Epithelial cell of proximal tubule (primary cell): ENCODE measurements at regions not wholly inside any gene's neighbourhood (a gene's known extent, or its start where the extent isn't known, plus 50 kb on each side); places are given as distances from the start of the nearest gene placed in this dataset.
"Not testable (repeated sequence)": the region's sequence is repeated elsewhere in the genome, so short reads cannot be mapped to it uniquely, and the experiment has no call there.

Experiments
- DNase-seq: peaks from one replicate; pipeline ENCODE4 v3.0.0-alpha.2; 2011; ENCODE audit warnings: low read depth
- H3K4me3 ChIP-seq: 2 replicates; pipeline ENCODE4 v1.5.1; 2011; ENCODE audit warnings: low read depth, mild to moderate bottlenecking, low read length
- TF ChIP-seq, protein P1 (sequence below): conservative IDR thresholded peaks from 2 replicates; pipeline ENCODE4 v1.5.1; 2012; ENCODE audit warnings: low read depth, mild to moderate bottlenecking, low read length

DNA sequence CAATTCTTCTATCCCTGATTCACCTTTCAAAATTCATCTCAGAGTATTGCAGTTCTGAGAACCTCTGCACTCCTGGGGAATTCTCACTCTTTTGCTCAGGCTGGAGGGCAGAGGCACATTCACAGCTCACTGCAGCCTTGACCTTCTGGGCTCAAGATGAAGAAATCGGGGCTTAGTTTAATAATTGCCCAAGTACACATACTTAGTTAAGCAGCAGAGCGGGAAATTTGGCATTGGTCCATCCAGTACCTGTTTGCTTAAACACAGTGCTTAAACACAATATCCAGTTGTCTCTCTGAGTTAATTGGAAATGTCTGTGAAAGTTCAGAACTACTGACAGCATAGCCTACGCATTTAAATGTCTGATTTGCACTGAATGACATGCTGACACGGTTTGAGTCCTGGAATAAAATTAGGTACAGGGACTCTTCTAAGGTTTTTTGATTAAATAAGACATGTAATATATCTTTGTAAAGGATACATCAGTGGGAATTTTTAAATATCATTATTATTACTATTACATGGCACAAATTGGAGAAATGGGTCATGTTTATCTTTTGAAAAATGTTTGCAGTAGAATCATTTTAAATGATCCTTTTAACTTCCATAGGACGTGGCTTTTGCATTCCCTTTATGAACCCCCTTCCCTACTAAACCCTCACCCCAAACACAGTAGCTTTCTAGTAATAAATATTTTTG is 337.4 kb downstream of the SRGAP2C start:
- no peak overlapping the region for H3K4me3 ChIP-seq
- peak; percentile 99 for DNase-seq
- TF ChIP-seq, protein P1, sequence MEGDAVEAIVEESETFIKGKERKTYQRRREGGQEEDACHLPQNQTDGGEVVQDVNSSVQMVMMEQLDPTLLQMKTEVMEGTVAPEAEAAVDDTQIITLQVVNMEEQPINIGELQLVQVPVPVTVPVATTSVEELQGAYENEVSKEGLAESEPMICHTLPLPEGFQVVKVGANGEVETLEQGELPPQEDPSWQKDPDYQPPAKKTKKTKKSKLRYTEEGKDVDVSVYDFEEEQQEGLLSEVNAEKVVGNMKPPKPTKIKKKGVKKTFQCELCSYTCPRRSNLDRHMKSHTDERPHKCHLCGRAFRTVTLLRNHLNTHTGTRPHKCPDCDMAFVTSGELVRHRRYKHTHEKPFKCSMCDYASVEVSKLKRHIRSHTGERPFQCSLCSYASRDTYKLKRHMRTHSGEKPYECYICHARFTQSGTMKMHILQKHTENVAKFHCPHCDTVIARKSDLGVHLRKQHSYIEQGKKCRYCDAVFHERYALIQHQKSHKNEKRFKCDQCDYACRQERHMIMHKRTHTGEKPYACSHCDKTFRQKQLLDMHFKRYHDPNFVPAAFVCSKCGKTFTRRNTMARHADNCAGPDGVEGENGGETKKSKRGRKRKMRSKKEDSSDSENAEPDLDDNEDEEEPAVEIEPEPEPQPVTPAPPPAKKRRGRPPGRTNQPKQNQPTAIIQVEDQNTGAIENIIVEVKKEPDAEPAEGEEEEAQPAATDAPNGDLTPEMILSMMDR = no peak

DNA sequence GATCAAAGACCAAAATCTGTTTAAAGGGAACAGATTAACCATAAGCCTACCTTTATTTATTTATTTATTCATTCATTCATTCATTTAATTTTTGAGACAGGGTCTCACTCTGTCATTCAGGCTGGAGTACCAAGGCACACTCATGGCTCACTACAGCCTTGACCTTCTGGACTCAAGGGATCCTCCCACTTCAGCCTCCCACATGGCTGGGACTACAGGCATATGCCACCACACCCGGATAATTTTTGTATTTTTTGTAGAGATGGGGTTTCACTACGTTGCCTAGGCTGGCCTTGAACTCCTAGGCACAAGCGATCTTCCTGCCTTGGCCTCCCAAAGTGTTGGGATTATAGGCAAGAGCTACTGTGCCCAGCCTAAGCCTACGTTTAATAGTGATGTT is 338.3 kb downstream of the SRGAP2C start:
- H3K4me3 ChIP-seq, DNase-seq: not testable (repeated sequence)

DNA sequence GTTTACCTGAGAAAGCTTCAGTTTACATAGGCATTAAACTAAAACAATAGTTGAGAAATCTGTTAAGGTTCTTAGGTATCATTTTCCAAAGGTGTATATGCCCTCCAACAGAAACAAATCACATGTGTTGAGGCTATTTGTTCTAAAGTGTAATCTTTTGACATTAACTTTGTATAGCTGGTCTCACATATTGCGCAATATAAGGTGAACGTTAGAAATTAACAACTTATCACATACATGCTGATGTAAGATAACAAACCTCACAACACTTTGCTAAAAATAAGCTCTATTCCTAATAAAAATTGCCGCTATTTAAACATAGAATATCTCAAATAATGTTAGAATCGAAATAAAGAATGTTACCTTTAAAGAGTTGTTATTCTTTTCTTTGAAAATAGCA is 340.6 kb downstream of the SRGAP2C start:
- no peak for DNase-seq
- TF ChIP-seq, protein P1 = no peak
- no peak overlapping the region for H3K4me3 ChIP-seq

DNA sequence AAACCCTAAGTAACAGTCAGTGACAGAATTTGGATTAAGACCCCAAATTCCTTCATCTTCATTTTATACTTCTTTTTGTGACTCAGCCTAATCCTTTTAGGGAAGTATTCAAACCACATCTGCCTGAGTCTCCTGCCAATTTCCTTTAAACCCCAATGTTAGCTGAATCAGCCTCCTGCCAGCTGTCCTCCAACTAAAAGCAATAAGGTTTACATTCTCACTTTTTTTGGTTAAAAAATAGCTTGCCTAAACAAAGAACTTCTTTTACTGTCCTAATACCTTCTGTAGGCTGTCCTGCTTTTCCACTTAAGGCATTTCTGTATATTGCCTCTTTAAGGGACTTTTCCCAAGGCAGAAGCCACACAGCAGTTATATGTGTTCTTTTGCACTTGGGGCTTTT is 344.2 kb downstream of the SRGAP2C start:
- not testable (repeated sequence) for DNase-seq, H3K4me3 ChIP-seq

DNA sequence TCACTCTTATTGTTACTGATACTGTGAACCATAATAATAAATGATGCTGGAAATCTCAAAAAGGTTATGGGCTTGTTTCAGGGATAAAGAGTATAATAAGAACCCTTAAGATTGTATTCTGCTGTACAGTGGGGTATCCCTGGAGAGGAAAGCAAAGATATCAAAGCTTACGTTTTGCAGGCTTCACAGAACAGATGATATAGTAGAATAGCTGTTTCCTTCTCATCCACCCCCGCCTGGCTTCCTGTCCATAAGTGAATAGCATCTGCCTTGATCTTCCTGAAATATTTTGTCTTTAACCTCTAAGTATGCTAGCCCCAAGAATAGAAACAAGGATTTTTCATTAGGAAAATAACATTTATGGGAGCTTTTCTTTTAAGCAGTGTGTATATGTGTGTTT is 345.3 kb downstream of the SRGAP2C start:
- not testable (repeated sequence) for H3K4me3 ChIP-seq, DNase-seq

DNA sequence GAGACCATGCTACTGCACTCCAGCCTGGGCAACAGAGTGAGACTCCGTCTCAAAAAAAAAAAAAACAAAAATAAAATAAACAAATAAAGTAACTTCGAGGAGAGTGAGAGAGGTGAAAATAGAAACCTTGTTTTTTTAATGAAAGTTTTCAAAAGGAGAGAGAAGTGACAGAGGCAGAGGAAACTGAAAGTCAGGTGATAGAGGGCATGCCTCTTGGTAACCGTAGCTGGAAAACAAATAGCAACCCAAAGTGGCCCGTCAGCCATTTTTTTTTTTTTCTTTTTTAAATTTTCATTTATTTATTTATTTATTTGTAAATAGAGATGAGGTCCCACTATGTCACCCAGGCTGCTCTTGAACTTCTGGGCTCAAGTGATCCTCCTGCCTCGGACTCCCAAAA is 347.0 kb downstream of the SRGAP2C start:
- not testable (repeated sequence) for H3K4me3 ChIP-seq, DNase-seq

DNA sequence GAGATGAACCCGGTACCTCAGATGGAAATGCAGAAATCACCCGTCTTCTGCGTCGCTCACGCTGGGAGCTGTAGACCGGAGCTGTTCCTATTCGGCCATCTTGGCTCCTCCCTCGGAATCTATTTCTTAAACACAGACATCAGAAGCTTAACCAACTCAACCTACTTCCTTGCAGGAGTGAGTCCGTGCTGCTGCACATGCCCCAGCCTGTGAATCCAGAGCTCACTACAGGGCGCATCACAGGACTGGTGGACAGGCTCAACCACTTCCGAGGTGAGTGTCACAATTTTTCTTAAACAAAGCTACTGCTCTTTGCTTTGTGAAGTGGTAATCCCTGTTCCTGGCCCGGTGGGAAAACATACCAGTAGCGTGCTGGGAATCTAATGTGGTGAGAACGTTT is 353.4 kb downstream of the SRGAP2C start:
- DNase-seq, H3K4me3 ChIP-seq: not testable (repeated sequence)

DNA sequence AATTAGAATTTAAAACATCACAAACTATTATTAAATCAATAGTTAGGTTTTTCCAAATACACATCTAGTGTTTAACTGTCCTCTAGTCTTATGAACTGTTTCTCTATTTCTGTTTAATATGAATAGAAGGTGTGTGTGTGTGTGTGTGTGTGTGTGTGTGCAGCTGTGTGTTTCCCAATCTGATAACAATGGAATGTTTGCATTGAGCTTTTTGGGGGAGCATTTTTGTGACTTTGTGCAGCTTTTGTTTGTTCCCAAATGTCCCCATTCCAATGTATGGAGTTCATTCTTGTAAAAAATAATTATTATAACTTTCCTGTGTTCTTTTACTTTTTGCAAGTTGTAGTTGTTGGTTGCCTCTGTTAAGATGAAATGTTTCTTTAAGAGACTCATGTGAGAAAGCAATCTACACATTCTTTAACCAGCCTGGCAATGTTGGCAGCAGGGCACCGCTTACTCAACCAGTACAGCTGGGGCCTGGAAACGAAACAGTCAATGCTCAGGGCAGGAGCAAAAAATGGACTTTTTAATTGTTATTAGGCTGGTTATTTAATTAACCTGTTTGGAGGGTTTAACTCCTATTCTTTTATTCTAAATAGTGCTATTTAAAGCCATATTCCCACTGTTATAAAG is 354.3 kb downstream of the SRGAP2C start:
- no peak for DNase-seq
- TF ChIP-seq, protein P1 = no peak
- no peak overlapping the region for H3K4me3 ChIP-seq

DNA sequence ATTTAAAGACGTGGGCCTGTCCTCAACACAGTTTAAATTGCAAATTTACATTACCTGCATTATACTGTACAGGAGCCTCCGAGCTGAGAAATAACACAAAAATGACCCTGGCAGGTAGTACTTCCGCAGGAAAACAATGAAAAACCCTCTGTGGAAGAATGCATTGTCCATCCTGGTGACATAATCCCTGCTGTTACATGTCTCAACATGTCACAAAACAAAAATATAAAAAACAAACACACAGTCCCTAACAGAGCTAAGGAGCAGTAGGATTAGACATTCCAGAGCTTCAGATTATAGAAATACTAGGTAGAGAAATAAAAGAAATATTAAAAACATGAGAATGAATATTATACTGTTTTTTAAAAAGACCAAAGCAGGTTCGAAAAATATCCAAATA is 359.2 kb downstream of the SRGAP2C start:
- not testable (repeated sequence) for DNase-seq, H3K4me3 ChIP-seq

DNA sequence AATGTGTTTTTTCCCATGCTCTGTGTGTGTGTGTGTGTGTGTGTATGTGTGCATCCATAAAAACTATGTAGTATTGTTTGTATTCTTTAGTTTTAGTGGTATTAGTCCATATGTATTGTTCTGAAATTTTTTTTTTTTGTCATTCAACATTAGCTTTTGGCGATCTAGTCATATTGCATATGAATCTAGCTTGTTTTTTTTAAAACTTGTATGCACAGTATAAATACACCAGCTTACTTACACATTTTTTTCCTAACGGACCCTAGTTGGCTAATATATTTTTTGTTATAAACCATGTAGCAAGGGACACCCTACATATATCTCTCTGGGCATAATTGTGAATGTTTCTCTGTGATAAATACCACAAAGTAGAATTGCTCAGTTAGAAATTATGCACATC is 359.7 kb downstream of the SRGAP2C start:
- TF ChIP-seq, protein P1 = no peak
- H3K4me3 ChIP-seq = no peak overlapping the region
- no peak for DNase-seq

DNA sequence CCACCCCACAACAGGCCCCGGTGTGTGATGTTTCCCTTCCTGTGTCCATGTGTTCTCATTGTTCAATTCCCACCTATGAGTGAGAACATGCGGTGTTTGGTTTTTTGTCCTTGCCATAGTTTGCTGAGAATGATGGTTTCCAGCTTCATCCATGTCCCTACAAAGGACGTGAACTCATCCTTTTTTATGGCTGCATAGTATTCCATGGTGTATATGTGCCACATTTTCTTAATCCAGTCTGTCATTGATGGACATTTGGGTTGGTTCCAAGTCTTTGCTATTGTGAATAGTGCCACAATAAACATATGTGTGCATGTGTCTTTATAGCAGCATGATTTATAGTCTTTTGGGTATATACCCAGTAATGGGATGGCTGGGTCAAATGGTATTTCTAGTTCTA is 361.1 kb downstream of the SRGAP2C start:
- DNase-seq = not testable (repeated sequence)

More for the DNA sequence above, 361.1 kb downstream of the SRGAP2C start:
- not testable (repeated sequence) for H3K4me3 ChIP-seq
